ENCODE measurements at regions not wholly inside any gene's neighbourhood (a gene's known extent, or its start where the extent isn't known, plus 50 kb on each side); places are given as distances from the start of the nearest gene placed in this dataset.

GRCh38 chr15:100801256-100801900 is 78.3 kb upstream of the ALDH1A3 start:
- Histone ChIP-seq H3K23ac (ENCODE audit: low read length in 2 of 2) (no peak overlapping the region), H2AK5ac (ENCODE audit: low read length, severe bottlenecking) (no peak overlapping the region), H2BK15ac (ENCODE audit: low read depth, poor library complexity, severe bottlenecking) (no peak overlapping the region), H3K27ac (ENCODE audit: low read length, poor library complexity, severe bottlenecking) (no peak overlapping the region), H3K79me1 (replicated peaks; ENCODE audit: low read length, poor library complexity, severe bottlenecking) (no peaks in the 10 kb centered on the region), H3K4ac (ENCODE audit: low read depth in 1 of 2, low read length in 2 of 2) (no peak overlapping the region), H4K8ac (ENCODE audit: low read length) (no peak overlapping the region), H3K36me3 (ENCODE audit: control insufficient read depth in 1 of 2, insufficient read depth in 2 of 2, low read depth in 1 of 2, low read length in 2 of 2) (no peaks in the 10 kb centered on the region), H2BK12ac (ENCODE audit: low read length in 2 of 2) (no peak overlapping the region), H2BK5ac (ENCODE audit: low read depth, low read length, poor library complexity, severe bottlenecking) (no peak overlapping the region), H2AFZ (ENCODE audit: low read depth, low read length) (no peak overlapping the region), H3K4me3 (ENCODE audit: insufficient read depth in 1 of 2, low read depth in 1 of 2, low read length in 2 of 2) (no peak overlapping the region), H3K4me1 (ENCODE audit: control insufficient read depth, insufficient read depth, low read depth, low read length) (no peaks in the 10 kb centered on the region), H3K4me2 (ENCODE audit: low read length, poor library complexity, severe bottlenecking) (no peak overlapping the region), H3K9me3 (ENCODE audit: control insufficient read depth, low read length) (peaks cover 4% of the 10 kb centered on the region), H3K27me3 (ENCODE audit: control insufficient read depth in 1 of 2, insufficient read depth in 1 of 2, low read length in 2 of 2) (no peaks in the 10 kb centered on the region), H2BK120ac (ENCODE audit: low read depth, low read length) (no peak overlapping the region), H4K91ac (ENCODE audit: low read length) (peak overlapping the region; percentile 3), H3K9ac (ENCODE audit: low read length) (no peak overlapping the region), H3K18ac (ENCODE audit: low read depth in 1 of 2, low read length in 2 of 2) (no peak overlapping the region), H3K14ac (ENCODE audit: low read length in 2 of 2) (no peak overlapping the region)
- WGBS: 89% methylated on average over 17 of the region's 17 CpGs
- DNase-seq: no peak

DNA sequence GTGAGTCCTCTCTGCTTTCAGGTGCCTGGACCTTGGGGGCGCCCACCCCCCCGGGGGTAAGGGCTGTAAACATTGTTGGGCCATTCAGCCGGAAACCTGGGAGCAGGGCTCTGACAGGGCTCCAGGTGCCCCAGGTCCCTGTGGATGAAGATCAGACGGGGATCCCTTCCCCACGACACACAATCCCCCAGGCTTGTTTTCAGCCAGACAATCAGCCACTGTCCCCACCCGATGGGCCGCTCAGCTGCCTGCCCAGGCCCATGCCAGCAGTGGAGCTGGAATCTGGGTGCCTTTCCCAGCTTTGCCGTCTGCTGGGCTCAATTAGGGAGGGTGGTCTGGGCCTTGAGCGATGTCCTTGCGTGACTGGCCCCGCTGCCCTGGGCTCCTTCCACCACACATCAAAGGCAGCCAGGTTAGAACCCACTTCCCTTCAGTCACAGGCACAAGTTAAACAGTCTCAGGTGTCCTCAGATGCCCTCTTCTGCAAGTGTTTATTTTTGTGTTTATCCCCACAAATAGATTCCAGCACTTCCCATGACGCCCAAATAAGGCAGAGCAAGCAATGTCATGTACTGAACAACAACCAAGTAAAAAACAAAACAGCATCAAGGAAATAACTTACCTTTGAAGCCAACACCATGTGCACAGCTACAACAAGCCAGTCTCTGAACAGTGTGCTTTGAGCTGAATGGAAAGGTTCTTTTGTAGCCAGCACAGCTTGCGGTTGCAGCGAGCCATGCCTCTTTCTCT is 77.0 kb upstream of the ALDH1A3 start:
- Histone ChIP-seq H2BK12ac (ENCODE audit: low read length in 2 of 2) (no peak overlapping the region), H3K14ac (ENCODE audit: low read length in 2 of 2) (no peak overlapping the region), H3K9ac (ENCODE audit: low read length) (no peak overlapping the region), H2AFZ (ENCODE audit: low read depth, low read length) (no peak overlapping the region), H3K18ac (ENCODE audit: low read depth in 1 of 2, low read length in 2 of 2) (no peak overlapping the region), H3K4me2 (ENCODE audit: low read length, poor library complexity, severe bottlenecking) (no peak overlapping the region), H2BK15ac (ENCODE audit: low read depth, poor library complexity, severe bottlenecking) (no peak overlapping the region), H3K4me1 (ENCODE audit: control insufficient read depth, insufficient read depth, low read depth, low read length) (no peaks in the 10 kb centered on the region), H3K4me3 (ENCODE audit: insufficient read depth in 1 of 2, low read depth in 1 of 2, low read length in 2 of 2) (peak overlapping the region in 1 of 2 experiments; percentile 14), H3K27me3 (ENCODE audit: control insufficient read depth in 1 of 2, insufficient read depth in 1 of 2, low read length in 2 of 2) (no peaks in the 10 kb centered on the region), H3K9me3 (ENCODE audit: control insufficient read depth, low read length) (peaks cover 4% of the 10 kb centered on the region), H2BK5ac (ENCODE audit: low read depth, low read length, poor library complexity, severe bottlenecking) (no peak overlapping the region), H3K23ac (ENCODE audit: low read length in 2 of 2) (no peak overlapping the region), H2AK5ac (ENCODE audit: low read length, severe bottlenecking) (no peak overlapping the region), H3K79me1 (replicated peaks; ENCODE audit: low read length, poor library complexity, severe bottlenecking) (no peaks in the 10 kb centered on the region), H4K91ac (ENCODE audit: low read length) (peak overlapping the region; percentile 22), H4K8ac (ENCODE audit: low read length) (peak overlapping the region; percentile 51), H2BK120ac (ENCODE audit: low read depth, low read length) (no peak overlapping the region), H3K36me3 (ENCODE audit: control insufficient read depth in 1 of 2, insufficient read depth in 2 of 2, low read depth in 1 of 2, low read length in 2 of 2) (no peaks in the 10 kb centered on the region), H3K4ac (ENCODE audit: low read depth in 1 of 2, low read length in 2 of 2) (no peak overlapping the region), H3K27ac (ENCODE audit: low read length, poor library complexity, severe bottlenecking) (no peak overlapping the region)
- DNase-seq: no peak
- WGBS: 87% methylated on average over 14 of the region's 14 CpGs

DNA sequence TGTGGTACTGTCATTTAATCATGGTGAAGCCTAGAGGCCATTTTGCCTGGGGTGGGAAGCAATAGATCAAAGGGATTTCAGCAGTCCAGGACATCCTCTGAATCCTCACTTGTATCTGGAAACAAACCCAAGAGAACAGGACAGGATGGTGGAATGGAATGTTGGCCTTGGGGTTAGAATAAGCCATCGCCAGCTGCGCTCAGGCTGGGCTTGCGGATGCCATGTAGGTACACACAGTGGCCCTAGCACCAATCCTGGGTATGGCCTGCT is 76.5 kb upstream of the ALDH1A3 start:
- no peak for DNase-seq
- no peak overlapping the region for H2AFZ ChIP-seq (ENCODE audit: low read depth, low read length)
- H2BK5ac ChIP-seq (ENCODE audit: low read depth, low read length, poor library complexity, severe bottlenecking): no peak overlapping the region
- H3K4me1 ChIP-seq (ENCODE audit: control insufficient read depth, insufficient read depth, low read depth, low read length): no peaks in the 10 kb centered on the region
- H3K18ac ChIP-seq (ENCODE audit: low read depth in 1 of 2, low read length in 2 of 2): no peak overlapping the region
- no peak overlapping the region for H3K4me2 ChIP-seq (ENCODE audit: low read length, poor library complexity, severe bottlenecking)
- H2BK12ac ChIP-seq (ENCODE audit: low read length in 2 of 2): no peak overlapping the region
- H3K4me3 ChIP-seq (ENCODE audit: insufficient read depth in 1 of 2, low read depth in 1 of 2, low read length in 2 of 2): no peak overlapping the region
- no peak overlapping the region for H2BK120ac ChIP-seq (ENCODE audit: low read depth, low read length)
- H3K27me3 ChIP-seq (ENCODE audit: control insufficient read depth in 1 of 2, insufficient read depth in 1 of 2, low read length in 2 of 2): no peaks in the 10 kb centered on the region
- H4K8ac ChIP-seq (ENCODE audit: low read length): no peak overlapping the region
- no peak overlapping the region for H2AK5ac ChIP-seq (ENCODE audit: low read length, severe bottlenecking)
- no peak overlapping the region for H3K23ac ChIP-seq (ENCODE audit: low read length in 2 of 2)
- no peak overlapping the region for H3K4ac ChIP-seq (ENCODE audit: low read depth in 1 of 2, low read length in 2 of 2)
- no peaks in the 10 kb centered on the region for H3K36me3 ChIP-seq (ENCODE audit: control insufficient read depth in 1 of 2, insufficient read depth in 2 of 2, low read depth in 1 of 2, low read length in 2 of 2)
- no peak overlapping the region for H2BK15ac ChIP-seq (ENCODE audit: low read depth, poor library complexity, severe bottlenecking)
- H3K9ac ChIP-seq (ENCODE audit: low read length): no peak overlapping the region
- no peak overlapping the region for H4K91ac ChIP-seq (ENCODE audit: low read length)
- H3K14ac ChIP-seq (ENCODE audit: low read length in 2 of 2): no peak overlapping the region
- 97% methylated on average over 3 of the region's 3 CpGs for WGBS
- peaks cover 4% of the 10 kb centered on the region for H3K9me3 ChIP-seq (ENCODE audit: control insufficient read depth, low read length)
- no peaks in the 10 kb centered on the region for H3K79me1 ChIP-seq (replicated peaks; ENCODE audit: low read length, poor library complexity, severe bottlenecking)
- H3K27ac ChIP-seq (ENCODE audit: low read length, poor library complexity, severe bottlenecking): no peak overlapping the region

DNA sequence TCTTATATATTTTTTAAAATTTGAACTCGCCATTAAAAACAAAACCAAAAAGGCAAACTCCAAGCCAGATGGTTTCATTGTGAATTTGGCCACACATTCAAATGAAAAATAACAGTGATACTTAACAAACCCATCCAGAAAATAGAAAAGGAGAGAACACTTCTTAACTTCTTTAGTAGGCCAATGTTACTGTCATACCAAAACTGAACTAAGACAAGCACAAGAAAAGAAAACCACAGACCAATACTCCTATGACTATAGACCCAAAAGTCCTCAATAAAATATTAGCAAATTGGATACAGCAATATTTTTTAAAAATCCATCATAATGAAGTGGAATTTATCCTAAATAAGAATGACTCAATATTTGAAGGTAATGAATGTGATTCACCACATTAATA is 73.5 kb upstream of the ALDH1A3 start:
- no peak overlapping the region for H2BK15ac ChIP-seq (ENCODE audit: low read depth, poor library complexity, severe bottlenecking)
- H2BK12ac ChIP-seq (ENCODE audit: low read length in 2 of 2): no peak overlapping the region
- DNase-seq: no peak
- no peak overlapping the region for H2AFZ ChIP-seq (ENCODE audit: low read depth, low read length)
- no peak overlapping the region for H3K4ac ChIP-seq (ENCODE audit: low read depth in 1 of 2, low read length in 2 of 2)
- no peak overlapping the region for H3K4me3 ChIP-seq (ENCODE audit: insufficient read depth in 1 of 2, low read depth in 1 of 2, low read length in 2 of 2)
- no peak overlapping the region for H3K27ac ChIP-seq (ENCODE audit: low read length, poor library complexity, severe bottlenecking)
- no peak overlapping the region for H4K91ac ChIP-seq (ENCODE audit: low read length)
- no peak overlapping the region for H3K9ac ChIP-seq (ENCODE audit: low read length)
- H2BK5ac ChIP-seq (ENCODE audit: low read depth, low read length, poor library complexity, severe bottlenecking): no peak overlapping the region
- whole genome bisulfite sequencing: 90% methylated on average over 1 of the region's 1 CpG
- H3K9me3 ChIP-seq (ENCODE audit: control insufficient read depth, low read length): no peaks in the 10 kb centered on the region
- H3K18ac ChIP-seq (ENCODE audit: low read depth in 1 of 2, low read length in 2 of 2): no peak overlapping the region
- no peak overlapping the region for H3K14ac ChIP-seq (ENCODE audit: low read length in 2 of 2)
- H4K8ac ChIP-seq (ENCODE audit: low read length): no peak overlapping the region
- H3K23ac ChIP-seq (ENCODE audit: low read length in 2 of 2): no peak overlapping the region
- no peaks in the 10 kb centered on the region for H3K4me1 ChIP-seq (ENCODE audit: control insufficient read depth, insufficient read depth, low read depth, low read length)
- H2AK5ac ChIP-seq (ENCODE audit: low read length, severe bottlenecking): no peak overlapping the region
- no peak overlapping the region for H3K4me2 ChIP-seq (ENCODE audit: low read length, poor library complexity, severe bottlenecking)
- no peaks in the 10 kb centered on the region for H3K36me3 ChIP-seq (ENCODE audit: control insufficient read depth in 1 of 2, insufficient read depth in 2 of 2, low read depth in 1 of 2, low read length in 2 of 2)
- no peak overlapping the region for H2BK120ac ChIP-seq (ENCODE audit: low read depth, low read length)
- H3K27me3 ChIP-seq (ENCODE audit: control insufficient read depth in 1 of 2, insufficient read depth in 1 of 2, low read length in 2 of 2): no peaks in the 10 kb centered on the region
- H3K79me1 ChIP-seq (replicated peaks; ENCODE audit: low read length, poor library complexity, severe bottlenecking): no peaks in the 10 kb centered on the region

Measured in mesenchymal stem cell (in vitro differentiated cells and primary cell).